ENCODE measurements at regions not wholly inside any gene's neighbourhood (a gene's known extent, or its start where the extent isn't known, plus 50 kb on each side); places are given as distances from the start of the nearest gene placed in this dataset.

DNA sequence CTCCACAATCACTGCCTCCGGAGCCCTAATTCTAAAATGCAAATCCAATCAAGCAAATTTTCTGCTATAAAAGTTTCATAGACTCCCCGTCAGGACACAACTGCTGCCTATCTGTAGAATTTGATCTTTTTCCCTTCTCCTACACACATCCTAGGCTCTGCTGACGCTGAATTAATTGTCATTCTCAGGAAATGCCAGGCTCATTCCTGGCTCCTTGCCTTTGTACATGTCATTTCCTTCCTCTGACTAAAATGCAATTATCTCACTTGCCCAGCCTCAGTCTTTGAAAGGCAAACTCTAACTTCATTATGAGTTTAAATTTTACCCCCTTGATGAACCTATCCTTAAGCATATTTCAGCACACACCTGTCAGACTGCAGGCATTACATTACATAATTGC, 844.9 kb upstream of the CRIM1 start:
- TF ChIP-seq, protein P1, sequence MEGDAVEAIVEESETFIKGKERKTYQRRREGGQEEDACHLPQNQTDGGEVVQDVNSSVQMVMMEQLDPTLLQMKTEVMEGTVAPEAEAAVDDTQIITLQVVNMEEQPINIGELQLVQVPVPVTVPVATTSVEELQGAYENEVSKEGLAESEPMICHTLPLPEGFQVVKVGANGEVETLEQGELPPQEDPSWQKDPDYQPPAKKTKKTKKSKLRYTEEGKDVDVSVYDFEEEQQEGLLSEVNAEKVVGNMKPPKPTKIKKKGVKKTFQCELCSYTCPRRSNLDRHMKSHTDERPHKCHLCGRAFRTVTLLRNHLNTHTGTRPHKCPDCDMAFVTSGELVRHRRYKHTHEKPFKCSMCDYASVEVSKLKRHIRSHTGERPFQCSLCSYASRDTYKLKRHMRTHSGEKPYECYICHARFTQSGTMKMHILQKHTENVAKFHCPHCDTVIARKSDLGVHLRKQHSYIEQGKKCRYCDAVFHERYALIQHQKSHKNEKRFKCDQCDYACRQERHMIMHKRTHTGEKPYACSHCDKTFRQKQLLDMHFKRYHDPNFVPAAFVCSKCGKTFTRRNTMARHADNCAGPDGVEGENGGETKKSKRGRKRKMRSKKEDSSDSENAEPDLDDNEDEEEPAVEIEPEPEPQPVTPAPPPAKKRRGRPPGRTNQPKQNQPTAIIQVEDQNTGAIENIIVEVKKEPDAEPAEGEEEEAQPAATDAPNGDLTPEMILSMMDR (IDR thresholded peaks at IDR 0.05; ENCODE audit: control insufficient read depth, insufficient read depth, low read depth, low read length, missing control alignments): no peak
- H3K4me3 ChIP-seq (ENCODE audit: control insufficient read depth, low read depth, low read length): no peak overlapping the region
- DNase-seq (ENCODE audit: low read depth): no peak

GRCh38 chr2:35508601-35509000, 847.0 kb upstream of the CRIM1 start:
- DNase-seq (ENCODE audit: low read depth): no peak
- no peak overlapping the region for H3K4me3 ChIP-seq (ENCODE audit: control insufficient read depth, low read depth, low read length)
- TF ChIP-seq, protein P1 (IDR thresholded peaks at IDR 0.05; ENCODE audit: control insufficient read depth, insufficient read depth, low read depth, low read length, missing control alignments): no peak

GRCh38 chr2:35504419-35504818, 851.2 kb upstream of the CRIM1 start:
- H3K4me3 ChIP-seq (ENCODE audit: control insufficient read depth, low read depth, low read length): no peak overlapping the region
- TF ChIP-seq, protein P1 (IDR thresholded peaks at IDR 0.05; ENCODE audit: control insufficient read depth, insufficient read depth, low read depth, low read length, missing control alignments): no peak
- no peak for DNase-seq (ENCODE audit: low read depth)

GRCh38 chr2:35503738-35504199, 851.8 kb upstream of the CRIM1 start:
- DNase-seq (ENCODE audit: low read depth): no peak
- TF ChIP-seq, protein P1 (IDR thresholded peaks at IDR 0.05; ENCODE audit: control insufficient read depth, insufficient read depth, low read depth, low read length, missing control alignments): no peak
- no peak overlapping the region for H3K4me3 ChIP-seq (ENCODE audit: control insufficient read depth, low read depth, low read length)

DNA sequence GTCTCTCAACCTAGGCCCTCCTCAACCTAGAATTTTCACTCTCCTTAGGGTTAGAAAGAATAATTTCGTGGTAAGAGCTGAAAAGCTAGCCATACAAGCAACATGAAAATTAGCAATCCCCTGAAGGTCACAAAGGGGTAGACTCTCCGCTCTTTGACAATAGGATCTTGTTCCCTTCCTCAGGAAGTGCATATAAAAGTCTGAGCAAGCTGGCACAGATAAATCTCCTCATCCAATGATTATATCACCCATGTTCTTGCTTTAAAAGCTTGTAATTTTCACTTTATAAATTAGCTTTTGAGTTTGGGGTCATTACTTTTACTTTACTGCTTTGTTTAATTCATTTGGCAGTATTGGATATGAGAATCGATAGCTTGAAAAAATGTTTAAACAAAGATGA, 852.3 kb upstream of the CRIM1 start:
- no peak overlapping the region for H3K4me3 ChIP-seq (ENCODE audit: control insufficient read depth, low read depth, low read length)
- TF ChIP-seq, protein P1 (IDR thresholded peaks at IDR 0.05; ENCODE audit: control insufficient read depth, insufficient read depth, low read depth, low read length, missing control alignments): no peak
- no peak for DNase-seq (ENCODE audit: low read depth)

DNA sequence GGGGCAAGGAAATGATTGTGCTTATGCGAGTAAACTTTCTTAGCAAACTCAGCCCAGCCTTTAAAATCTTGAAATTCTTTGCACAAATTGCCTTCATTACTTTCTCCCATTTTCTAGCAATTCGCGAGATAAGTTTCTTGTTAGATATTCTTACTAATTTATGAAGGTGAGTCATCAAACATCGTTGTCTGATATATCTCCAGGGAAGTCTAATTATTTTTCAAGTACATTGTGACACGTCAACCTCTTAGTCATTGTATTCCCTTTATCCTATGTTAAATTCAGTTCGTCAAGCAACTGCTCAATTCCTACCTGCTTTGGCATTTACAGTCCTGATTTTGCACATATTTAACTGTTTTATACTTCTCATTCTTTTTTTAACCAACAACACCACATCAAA, 854.5 kb upstream of the CRIM1 start:
- no peak overlapping the region for H3K4me3 ChIP-seq (ENCODE audit: control insufficient read depth, low read depth, low read length)
- TF ChIP-seq, protein P1 (IDR thresholded peaks at IDR 0.05; ENCODE audit: control insufficient read depth, insufficient read depth, low read depth, low read length, missing control alignments): no peak
- DNase-seq (ENCODE audit: low read depth): no peak

DNA sequence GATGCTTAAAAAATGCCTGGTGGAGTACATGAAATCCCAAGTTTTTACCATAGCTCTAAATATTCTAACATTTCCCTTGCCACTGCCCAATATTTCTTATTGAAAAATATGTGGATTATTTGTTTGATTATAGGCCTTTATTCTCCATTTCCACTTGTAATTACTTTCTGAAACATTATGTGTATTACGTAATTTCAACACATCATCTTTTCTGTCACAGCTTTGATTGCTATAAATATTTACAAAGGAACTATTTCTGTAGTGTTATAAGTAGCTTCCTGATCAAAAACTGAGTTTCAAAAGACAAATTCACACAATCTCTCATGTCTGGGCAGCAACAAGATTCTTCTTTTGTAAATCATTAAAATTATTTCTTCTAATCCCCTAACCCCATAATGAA, 859.6 kb upstream of the CRIM1 start:
- TF ChIP-seq, protein P1 (IDR thresholded peaks at IDR 0.05; ENCODE audit: control insufficient read depth, insufficient read depth, low read depth, low read length, missing control alignments): no peak
- H3K4me3 ChIP-seq (ENCODE audit: control insufficient read depth, low read depth, low read length): no peak overlapping the region
- DNase-seq (ENCODE audit: low read depth): no peak
